ENCODE measurements at regions not wholly inside any gene's neighbourhood (a gene's known extent, or its start where the extent isn't known, plus 50 kb on each side); places are given as distances from the start of the nearest gene placed in this dataset.
"Not testable (repeated sequence)": the region's sequence is repeated elsewhere in the genome, so short reads cannot be mapped to it uniquely, and the experiment has no call there.

DNA sequence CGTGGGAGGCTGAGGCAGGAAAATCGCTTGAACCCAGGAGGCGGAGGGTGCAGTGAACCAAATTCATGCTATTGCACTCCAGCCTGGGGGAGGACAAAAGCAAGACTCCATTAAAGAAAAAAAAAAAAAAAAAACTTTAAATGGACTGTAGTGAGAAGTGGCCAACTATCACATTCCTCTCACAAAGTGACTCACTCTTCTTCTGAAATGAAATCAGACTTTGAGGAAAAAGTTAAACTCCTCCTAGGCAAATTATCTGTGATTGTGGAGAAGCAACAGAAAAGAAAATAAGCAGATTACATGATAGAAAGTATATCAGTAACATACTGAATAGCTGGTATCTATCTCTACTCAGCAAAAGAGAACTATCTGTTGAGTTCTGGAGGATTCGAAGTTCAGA, 234.3 kb upstream of the PHF14 start:
- Histone ChIP-seq H3K36me3 (no peaks in the 10 kb centered on the region), H3K27ac (no peak overlapping the region), H3K9me3 (no peaks in the 10 kb centered on the region), H3K4me3 (no peak overlapping the region), H3K4me1 (no peaks in the 10 kb centered on the region), H3K27me3 (no peaks in the 10 kb centered on the region), H3K9ac (no peak overlapping the region), H3K4me2 (no peak overlapping the region), H4K20me1 (no peaks in the 10 kb centered on the region)
- TF ChIP-seq Cebpa-rat (IDR thresholded peaks at IDR 0.05), result no peak

DNA sequence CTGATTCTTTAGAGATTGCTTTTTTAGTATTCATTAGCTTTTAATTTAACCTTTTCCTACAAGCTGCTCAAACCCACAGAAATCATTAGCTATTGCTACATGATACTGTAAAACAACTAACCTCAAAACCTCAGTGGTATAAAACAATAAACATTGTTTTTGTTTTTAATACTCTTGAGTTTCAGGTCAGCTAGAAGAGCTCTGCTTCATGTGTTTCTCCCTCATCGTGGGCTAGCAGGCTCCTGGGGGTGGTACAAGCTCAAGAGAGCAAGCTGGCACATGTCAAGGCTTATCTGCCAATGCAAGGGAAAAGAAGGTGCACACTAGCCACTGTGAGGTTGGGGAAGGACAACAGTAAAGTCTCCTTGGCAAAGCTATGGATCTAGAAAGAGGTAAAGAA, 232.9 kb upstream of the PHF14 start:
- H3K4me2 ChIP-seq, result no peak overlapping the region
- H3K27me3 ChIP-seq, result no peaks in the 10 kb centered on the region
- no peak overlapping the region for H3K9ac ChIP-seq
- no peak overlapping the region for H3K27ac ChIP-seq
- H3K9me3 ChIP-seq, result no peaks in the 10 kb centered on the region
- no peaks in the 10 kb centered on the region for H4K20me1 ChIP-seq
- no peak for TF ChIP-seq Cebpa-rat (IDR thresholded peaks at IDR 0.05)
- H3K4me1 ChIP-seq, result no peaks in the 10 kb centered on the region
- no peak overlapping the region for H3K4me3 ChIP-seq
- H3K36me3 ChIP-seq, result no peaks in the 10 kb centered on the region

DNA sequence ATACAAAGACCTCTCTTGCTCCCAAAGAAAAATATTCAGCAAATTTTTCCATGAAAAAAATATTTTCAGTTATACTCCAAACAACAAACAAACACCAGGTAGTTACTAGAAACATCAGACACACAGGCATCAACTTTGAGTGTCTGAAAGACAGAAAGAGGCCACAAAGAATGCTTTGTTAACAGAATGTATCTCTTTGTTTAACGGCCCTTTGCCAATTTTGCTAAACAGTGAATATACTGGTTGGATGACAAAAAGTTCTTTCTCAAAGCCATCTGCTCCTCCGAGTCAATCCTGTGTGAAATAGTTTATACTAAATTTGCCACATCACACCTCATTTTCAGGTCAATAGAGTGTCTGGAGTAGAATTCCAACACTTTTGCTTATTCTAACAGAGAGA, 216.7 kb upstream of the PHF14 start:
- Histone ChIP-seq H3K4me2 (no peak overlapping the region), H3K36me3 (no peaks in the 10 kb centered on the region), H3K9me3 (peaks cover 30% of the 10 kb centered on the region), H4K20me1 (no peaks in the 10 kb centered on the region), H3K4me3 (no peak overlapping the region), H3K4me1 (no peaks in the 10 kb centered on the region), H3K27ac (no peak overlapping the region), H3K27me3 (no peaks in the 10 kb centered on the region), H3K9ac (no peak overlapping the region)
- TF ChIP-seq Cebpa-rat (IDR thresholded peaks at IDR 0.05), result no peak

DNA sequence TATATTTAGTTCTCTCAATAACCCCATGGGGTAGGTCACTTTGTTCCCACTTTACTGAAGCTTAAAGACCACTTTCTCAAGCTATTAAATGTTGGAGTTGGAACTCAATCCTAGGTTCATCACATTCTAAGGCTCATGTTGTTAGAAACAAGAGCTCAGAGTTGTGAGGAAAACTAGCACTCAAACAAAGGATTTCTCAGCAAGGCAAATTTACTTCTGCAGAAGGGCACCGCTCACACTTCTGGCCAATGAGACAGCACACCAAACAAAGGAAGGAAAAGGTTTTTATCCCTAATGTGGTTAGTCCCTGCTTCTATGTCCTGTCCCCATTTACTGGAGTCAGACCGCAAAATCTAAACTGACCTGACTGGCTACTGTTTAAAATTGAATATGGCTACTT, 214.6 kb upstream of the PHF14 start:
- Histone ChIP-seq H3K9ac (no peak overlapping the region), H4K20me1 (no peaks in the 10 kb centered on the region), H3K27ac (no peak overlapping the region), H3K4me2 (no peak overlapping the region), H3K36me3 (no peaks in the 10 kb centered on the region), H3K4me1 (no peaks in the 10 kb centered on the region), H3K4me3 (no peak overlapping the region), H3K9me3 (peaks cover 30% of the 10 kb centered on the region), H3K27me3 (no peaks in the 10 kb centered on the region)
- TF ChIP-seq Cebpa-rat (IDR thresholded peaks at IDR 0.05), result no peak

DNA sequence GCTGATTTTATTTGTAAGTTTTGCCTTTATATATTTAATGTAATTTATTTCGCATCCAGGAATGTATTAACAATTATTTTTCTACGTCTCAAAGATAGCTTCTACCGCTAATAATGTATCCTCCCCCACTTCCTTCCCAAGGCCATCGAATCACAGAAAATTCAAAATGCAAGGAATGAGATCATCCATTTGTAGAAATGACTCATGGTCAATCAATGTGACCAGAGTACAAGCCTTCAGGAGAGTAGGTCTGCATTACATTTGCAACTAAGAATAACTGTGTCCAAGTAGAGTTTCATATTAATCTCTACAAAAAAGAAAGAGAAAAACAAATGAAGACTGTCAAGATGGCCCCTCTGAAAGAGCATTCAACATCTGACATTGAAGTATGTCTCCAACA, 205.9 kb upstream of the PHF14 start:
- H3K9ac ChIP-seq, result no peak overlapping the region
- H3K27ac ChIP-seq, result no peak overlapping the region
- H3K4me1 ChIP-seq, result no peaks in the 10 kb centered on the region
- no peak for TF ChIP-seq Cebpa-rat (IDR thresholded peaks at IDR 0.05)
- H3K9me3 ChIP-seq, result no peaks in the 10 kb centered on the region
- H3K27me3 ChIP-seq, result no peaks in the 10 kb centered on the region
- H4K20me1 ChIP-seq, result no peaks in the 10 kb centered on the region
- H3K4me3 ChIP-seq, result no peak overlapping the region
- no peak overlapping the region for H3K4me2 ChIP-seq
- no peaks in the 10 kb centered on the region for H3K36me3 ChIP-seq

DNA sequence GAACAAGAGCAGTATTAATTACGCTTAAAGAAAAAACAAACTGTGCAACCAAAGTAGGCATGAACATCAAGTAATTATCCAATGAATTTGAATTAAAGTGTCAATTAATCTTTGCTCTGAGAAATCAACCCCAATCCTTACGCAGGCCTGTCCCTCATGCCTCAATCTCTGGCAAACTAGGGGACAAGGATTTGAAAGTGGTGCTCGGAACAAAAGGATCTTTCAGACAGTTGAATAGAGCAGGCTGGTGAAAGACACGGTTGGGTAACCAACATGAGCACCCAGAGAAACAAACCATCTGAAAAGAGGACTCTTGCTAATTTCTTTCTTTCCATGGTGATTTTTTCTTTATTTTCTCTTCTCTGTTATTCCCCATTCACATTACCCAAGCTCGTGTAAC, 203.5 kb upstream of the PHF14 start:
- no peak for TF ChIP-seq Cebpa-rat (IDR thresholded peaks at IDR 0.05)
- no peak overlapping the region for H3K4me3 ChIP-seq
- no peaks in the 10 kb centered on the region for H4K20me1 ChIP-seq
- H3K27ac ChIP-seq, result no peak overlapping the region
- no peaks in the 10 kb centered on the region for H3K27me3 ChIP-seq
- no peak overlapping the region for H3K4me2 ChIP-seq
- H3K4me1 ChIP-seq, result no peaks in the 10 kb centered on the region
- H3K9me3 ChIP-seq, result no peaks in the 10 kb centered on the region
- H3K36me3 ChIP-seq, result no peaks in the 10 kb centered on the region
- no peak overlapping the region for H3K9ac ChIP-seq

DNA sequence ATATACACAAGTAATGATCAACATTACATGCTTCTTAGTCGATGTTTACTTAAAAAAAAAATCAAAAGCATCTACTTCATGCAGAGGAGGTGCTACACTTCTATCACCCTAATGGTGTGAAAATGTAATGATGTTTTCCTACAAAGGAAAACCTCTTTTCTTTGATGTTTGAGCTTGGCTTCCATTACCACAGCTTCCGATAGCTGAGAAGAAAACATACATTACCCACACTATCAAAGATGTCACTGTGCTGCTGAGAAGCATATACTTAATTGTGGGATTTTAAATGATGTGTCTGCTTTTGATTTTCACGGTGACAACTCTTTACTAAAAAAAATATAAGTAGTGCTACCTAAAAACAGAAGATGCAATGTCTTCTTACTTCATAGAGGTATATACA, 200.2 kb upstream of the PHF14 start:
- Histone ChIP-seq H3K27me3 (no peaks in the 10 kb centered on the region), H3K4me1 (no peaks in the 10 kb centered on the region), H4K20me1 (no peaks in the 10 kb centered on the region), H3K36me3 (no peaks in the 10 kb centered on the region), H3K9ac (no peak overlapping the region), H3K4me2 (no peak overlapping the region), H3K9me3 (no peaks in the 10 kb centered on the region), H3K27ac (no peak overlapping the region), H3K4me3 (no peak overlapping the region)
- TF ChIP-seq Cebpa-rat (IDR thresholded peaks at IDR 0.05), result no peak

DNA sequence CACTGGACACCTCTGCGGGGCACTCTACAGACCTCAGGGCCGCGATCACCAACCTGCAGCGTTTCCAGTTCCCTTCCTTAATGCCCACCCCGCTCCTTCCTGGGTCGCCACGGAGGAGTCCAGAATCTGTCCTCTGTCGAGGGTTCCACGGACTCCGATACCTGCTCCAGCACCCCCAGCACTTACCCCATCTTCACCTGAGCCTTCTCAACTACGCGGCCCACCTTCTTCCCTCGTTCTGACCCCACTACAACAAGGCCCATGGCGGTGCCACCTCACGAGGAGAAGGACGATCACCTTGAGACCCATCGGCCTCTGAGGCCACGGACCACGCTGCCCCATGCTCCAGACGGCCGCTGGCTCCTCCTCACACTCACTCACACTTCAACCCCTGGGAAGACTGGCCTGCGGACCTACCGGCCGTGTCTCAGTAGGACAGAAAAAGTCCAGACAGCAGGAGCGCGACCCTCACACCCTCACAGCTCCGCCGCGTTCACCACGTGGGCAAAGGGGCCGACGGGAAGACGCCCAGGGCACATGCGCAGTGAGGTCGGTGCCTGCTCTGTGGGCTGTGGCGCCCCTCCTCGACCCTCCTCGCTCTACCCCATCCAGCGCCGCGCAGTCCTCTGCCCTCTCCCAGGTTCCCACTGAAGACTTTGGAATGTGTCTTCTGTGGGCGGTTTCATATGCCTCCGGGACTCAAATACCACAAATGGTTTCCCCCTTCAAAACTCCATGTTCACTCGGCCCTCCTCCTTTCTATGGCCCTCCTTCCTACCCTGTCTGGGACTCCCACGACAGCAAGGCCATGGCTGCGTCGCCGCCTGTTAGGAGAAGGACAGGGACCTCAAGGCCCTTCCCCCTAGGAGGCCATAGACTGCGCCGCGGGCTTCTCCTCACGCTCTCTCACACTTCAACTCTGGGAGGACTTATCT, 193.9 kb upstream of the PHF14 start:
- H4K20me1 ChIP-seq, result no peaks in the 10 kb centered on the region
- no peak overlapping the region for H3K4me3 ChIP-seq
- H3K36me3 ChIP-seq, result no peaks in the 10 kb centered on the region
- H3K27me3 ChIP-seq, result no peaks in the 10 kb centered on the region
- TF ChIP-seq Cebpa-rat (IDR thresholded peaks at IDR 0.05), result no peak
- H3K4me1 ChIP-seq, result no peaks in the 10 kb centered on the region
- no peak overlapping the region for H3K4me2 ChIP-seq
- H3K9ac ChIP-seq, result no peak overlapping the region
- no peak overlapping the region for H3K27ac ChIP-seq
- no peaks in the 10 kb centered on the region; the same call in 1 of the 2 replicates for H3K9me3 ChIP-seq

DNA sequence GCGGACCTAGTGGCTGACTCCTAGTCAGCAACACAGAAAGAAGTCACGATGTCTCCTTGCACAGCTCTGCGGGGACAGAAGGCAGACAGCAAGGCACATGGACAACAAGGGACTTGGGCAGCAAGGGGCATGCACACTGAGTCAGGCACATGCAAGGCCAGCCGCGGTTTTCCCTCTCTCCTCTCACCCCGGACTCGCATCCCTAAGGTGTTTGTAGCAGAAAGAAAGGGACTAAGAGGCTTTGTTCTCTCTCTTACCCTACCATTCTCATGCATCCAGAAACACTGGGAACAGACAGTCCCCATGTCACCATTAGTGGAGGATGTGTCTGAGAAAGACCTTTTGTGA, 193.3 kb upstream of the PHF14 start:
- H3K4me2 ChIP-seq, result no peak overlapping the region
- no peak overlapping the region for H3K27ac ChIP-seq
- no peaks in the 10 kb centered on the region for H3K4me1 ChIP-seq
- H3K4me3 ChIP-seq, result no peak overlapping the region
- no peak for TF ChIP-seq Cebpa-rat (IDR thresholded peaks at IDR 0.05)
- H3K9ac ChIP-seq, result no peak overlapping the region
- H3K27me3 ChIP-seq, result no peaks in the 10 kb centered on the region
- no peaks in the 10 kb centered on the region for H4K20me1 ChIP-seq
- H3K9me3 ChIP-seq, result no peaks in the 10 kb centered on the region; the same call in 1 of the 2 replicates
- no peaks in the 10 kb centered on the region for H3K36me3 ChIP-seq

DNA sequence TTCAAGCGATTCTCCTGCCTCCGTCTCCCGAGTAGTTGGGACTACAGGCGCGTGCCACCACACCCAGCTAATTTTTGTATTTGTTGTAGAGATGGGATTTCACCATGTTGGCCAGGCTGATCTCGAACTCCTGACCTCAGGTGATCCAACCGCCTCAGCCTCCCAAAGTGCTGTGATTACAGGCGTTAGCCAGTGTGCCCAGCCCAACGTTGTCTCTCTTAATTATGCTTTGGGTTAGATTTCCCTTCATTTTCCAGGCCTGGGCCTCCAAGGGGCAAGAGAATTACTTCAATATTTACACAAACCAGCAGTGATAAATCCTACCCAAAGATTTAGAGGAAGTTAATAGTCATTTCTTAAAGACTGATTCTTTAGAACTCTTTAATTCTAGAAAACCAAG, 186.7 kb upstream of the PHF14 start:
- H3K9me3 ChIP-seq, H3K27me3 ChIP-seq, H4K20me1 ChIP-seq, H3K36me3 ChIP-seq, H3K27ac ChIP-seq, H3K4me2 ChIP-seq, H3K9ac ChIP-seq, H3K4me1 ChIP-seq, H3K4me3 ChIP-seq: not testable (repeated sequence)

DNA sequence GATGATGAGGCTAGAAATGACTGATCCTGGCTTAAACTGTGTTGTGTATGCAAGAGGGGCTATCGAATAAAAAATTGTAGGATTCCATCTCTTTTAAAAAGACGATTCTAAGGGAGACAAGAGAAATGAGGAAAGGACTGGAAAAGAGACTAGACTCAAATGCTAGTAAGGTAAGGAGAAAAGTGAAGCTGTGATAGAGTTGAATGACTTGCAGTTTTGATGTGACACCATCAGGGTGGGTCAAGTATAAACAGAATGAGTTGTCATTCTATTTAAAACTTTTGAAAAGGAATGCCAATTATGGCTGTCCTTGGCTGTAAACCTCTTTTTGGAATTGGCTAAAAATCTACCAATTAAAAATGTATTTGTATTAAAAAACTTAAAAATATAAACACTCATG, 184.5 kb upstream of the PHF14 start:
- no peak overlapping the region for H3K4me2 ChIP-seq
- no peak overlapping the region for H3K9ac ChIP-seq
- TF ChIP-seq Cebpa-rat (IDR thresholded peaks at IDR 0.05), result no peak
- H3K4me3 ChIP-seq, result no peak overlapping the region
- H3K9me3 ChIP-seq, result no peaks in the 10 kb centered on the region
- H3K36me3 ChIP-seq, result no peaks in the 10 kb centered on the region
- no peaks in the 10 kb centered on the region for H4K20me1 ChIP-seq
- no peaks in the 10 kb centered on the region for H3K27me3 ChIP-seq
- H3K4me1 ChIP-seq, result no peaks in the 10 kb centered on the region
- no peak overlapping the region for H3K27ac ChIP-seq

Measured in BLaER1 (cell line).